Astrocyte of the cerebellum (primary cell): ENCODE measurements at regions not wholly inside any gene's neighbourhood (a gene's known extent, or its start where the extent isn't known, plus 50 kb on each side); places are given as distances from the start of the nearest gene placed in this dataset.
"Not testable (repeated sequence)": the region's sequence is repeated elsewhere in the genome, so short reads cannot be mapped to it uniquely, and the experiment has no call there.

Source experiments
- DNase-seq: peaks from one replicate; pipeline ENCODE4 v3.0.0-alpha.2; 2011; ENCODE audit warnings: low read depth
- H3K4me3 ChIP-seq: 2 replicates; pipeline ENCODE4 v1.5.1; 2011; ENCODE audit warnings: mild to moderate bottlenecking, low read depth, low read length, moderate library complexity
- CTCF ChIP-seq: IDR thresholded peaks from 2 replicates; pipeline ENCODE4 v1.5.1; 2012; ENCODE audit warnings: low read length, low read depth, moderate library complexity, mild to moderate bottlenecking; ENCODE audit errors: missing control alignments
- in situ Hi-C: cut with HindIII; loops from 2 replicates; pipeline ENCODE4 v1.10.0; 2017; ENCODE audit warnings: low sequenced_read_pairs

- in situ Hi-C loops: no loop called here
- no peak for DNase-seq
- H3K4me3 ChIP-seq: no peak overlapping the region
- no peak for TF ChIP-seq CTCF
These were observed 52.9 kb upstream of the IMP4 start for GRCh38 chr2:130289780-130290179.

- no peak overlapping the region for H3K4me3 ChIP-seq
- in situ Hi-C loops: no loop called here
- no peak for DNase-seq
- TF ChIP-seq CTCF: no peak
These were observed 54.0 kb upstream of the IMP4 start for GRCh38 chr2:130288467-130289403.

GRCh38 chr2:130287656-130288026 is 55.1 kb upstream of the IMP4 start:
- in situ Hi-C loops: no loop called here
- H3K4me3 ChIP-seq: no peak overlapping the region
- no peak for DNase-seq
- TF ChIP-seq CTCF: no peak

GRCh38 chr2:130286983-130287655 is 55.6 kb upstream of the IMP4 start:
- no peak overlapping the region for H3K4me3 ChIP-seq
- in situ Hi-C loops: no loop called here
- no peak for TF ChIP-seq CTCF
- DNase-seq: no peak

- in situ Hi-C loops, H3K4me3 ChIP-seq, DNase-seq: not testable (repeated sequence)
These were observed 59.3 kb upstream of the IMP4 start for GRCh38 chr2:130283341-130283869.

GRCh38 chr2:130279551-130279950 is 63.1 kb upstream of the IMP4 start:
- not testable (repeated sequence) for DNase-seq, H3K4me3 ChIP-seq
- in situ Hi-C loops: loop anchor here (5.0 kb wide), 1 partner anchor 1093 kb away; no protein-coding TSS in a partner anchor

- DNase-seq, H3K4me3 ChIP-seq, in situ Hi-C loops: not testable (repeated sequence)
These were observed 70.1 kb upstream of the TUBA3E start for GRCh38 chr2:130268333-130268732.

- DNase-seq, in situ Hi-C loops, H3K4me3 ChIP-seq: not testable (repeated sequence)
These were observed 69.3 kb upstream of the TUBA3E start for GRCh38 chr2:130267572-130267971.

GRCh38 chr2:130266836-130267235 is 68.6 kb upstream of the TUBA3E start:
- DNase-seq, in situ Hi-C loops, H3K4me3 ChIP-seq: not testable (repeated sequence)

GRCh38 chr2:130265570-130266247 is 67.5 kb upstream of the TUBA3E start:
- in situ Hi-C loops, DNase-seq, H3K4me3 ChIP-seq: not testable (repeated sequence)

- DNase-seq, H3K4me3 ChIP-seq, in situ Hi-C loops: not testable (repeated sequence)
These were observed 66.7 kb upstream of the TUBA3E start for GRCh38 chr2:130264901-130265320.
